H1 (cell line): ENCODE measurements at regions not wholly inside any gene's neighbourhood (a gene's known extent, or its start where the extent isn't known, plus 50 kb on each side); places are given as distances from the start of the nearest gene placed in this dataset.
A peak's percentile ranks its signal among the peaks of the same experiment; 100 is the strongest.

Source experiments
- POLR2A ChIP-seq, 2 experiments: IDR thresholded peaks; 1 replicate in 1 of 2; 2 replicates in 1 of 2; pipeline ENCODE4 v1.6.1; 2011; ENCODE audit warnings: low read depth in 2 of 2, low read length in 2 of 2, mild to moderate bottlenecking in 2 of 2; ENCODE audit errors: control extremely low read depth in 1 of 2
- SIRT6 ChIP-seq: IDR thresholded peaks from one replicate; pipeline ENCODE4 v1.7.1; 2012; ENCODE audit warnings: low read length, inconsistent platforms
- TF ChIP-seq, protein P1 (sequence below), 3 experiments: IDR thresholded peaks; 1 replicate in 2 of 3; 2 replicates in 1 of 3; pipeline versions ENCODE4 v1.5.1 to v1.6.1; 2011; ENCODE audit warnings: low read length in 3 of 3, mild to moderate bottlenecking in 3 of 3, inconsistent platforms in 2 of 3, low read depth in 1 of 3, moderate library complexity in 1 of 3; ENCODE audit not compliant: insufficient read depth in 1 of 3; ENCODE audit errors: control extremely low read depth in 1 of 3

DNA sequence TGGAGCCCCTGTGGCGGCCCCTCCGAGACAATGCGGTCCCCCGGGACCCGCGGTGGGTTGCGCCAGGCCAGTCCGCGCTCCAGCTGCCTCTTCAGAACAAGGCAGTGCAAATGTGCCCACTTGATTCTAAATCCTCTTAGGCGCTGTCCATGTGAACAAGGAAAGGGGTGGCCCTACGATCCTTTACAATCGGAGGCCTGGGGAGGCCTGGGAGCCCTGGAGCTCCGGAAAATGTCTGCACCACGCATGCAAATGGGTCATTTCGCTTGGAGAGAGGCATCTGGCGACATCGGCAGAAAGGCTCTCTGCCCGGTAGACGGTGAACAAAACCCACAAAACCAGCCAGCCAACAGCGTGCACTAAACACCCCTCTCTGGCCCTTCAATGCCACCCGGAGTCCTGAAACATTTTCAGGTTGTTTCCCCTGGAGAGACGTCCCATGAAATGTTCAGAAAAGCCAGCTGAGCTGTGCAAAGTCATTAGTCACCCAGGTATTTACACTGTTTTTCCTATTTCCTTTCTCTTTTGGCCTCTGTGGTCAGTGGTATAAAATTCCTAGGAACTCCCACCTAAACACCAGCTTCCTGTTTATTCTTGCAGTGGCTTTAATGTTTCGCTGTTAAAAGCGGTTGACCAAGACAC is 102.8 kb upstream of the ZNF438 start (continued):
- TF ChIP-seq, protein P1, sequence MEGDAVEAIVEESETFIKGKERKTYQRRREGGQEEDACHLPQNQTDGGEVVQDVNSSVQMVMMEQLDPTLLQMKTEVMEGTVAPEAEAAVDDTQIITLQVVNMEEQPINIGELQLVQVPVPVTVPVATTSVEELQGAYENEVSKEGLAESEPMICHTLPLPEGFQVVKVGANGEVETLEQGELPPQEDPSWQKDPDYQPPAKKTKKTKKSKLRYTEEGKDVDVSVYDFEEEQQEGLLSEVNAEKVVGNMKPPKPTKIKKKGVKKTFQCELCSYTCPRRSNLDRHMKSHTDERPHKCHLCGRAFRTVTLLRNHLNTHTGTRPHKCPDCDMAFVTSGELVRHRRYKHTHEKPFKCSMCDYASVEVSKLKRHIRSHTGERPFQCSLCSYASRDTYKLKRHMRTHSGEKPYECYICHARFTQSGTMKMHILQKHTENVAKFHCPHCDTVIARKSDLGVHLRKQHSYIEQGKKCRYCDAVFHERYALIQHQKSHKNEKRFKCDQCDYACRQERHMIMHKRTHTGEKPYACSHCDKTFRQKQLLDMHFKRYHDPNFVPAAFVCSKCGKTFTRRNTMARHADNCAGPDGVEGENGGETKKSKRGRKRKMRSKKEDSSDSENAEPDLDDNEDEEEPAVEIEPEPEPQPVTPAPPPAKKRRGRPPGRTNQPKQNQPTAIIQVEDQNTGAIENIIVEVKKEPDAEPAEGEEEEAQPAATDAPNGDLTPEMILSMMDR (IDR thresholded peaks at IDR 0.05; ENCODE audit: control extremely low read depth in 1 of 3, insufficient read depth in 1 of 3, low read depth in 1 of 3, low read length in 3 of 3) = no peak
- TF ChIP-seq POLR2A (IDR thresholded peaks at IDR 0.05; ENCODE audit: control extremely low read depth in 1 of 2, low read depth in 2 of 2, low read length in 2 of 2) = peak in 1 of 2 experiments; percentile 82; a peak in 2 of 3 replicates
- no peak for TF ChIP-seq SIRT6
- TF ChIP-seq, all 59 proteins: peak for 4
